ENCODE measurements at regions not wholly inside any gene's neighbourhood (a gene's known extent, or its start where the extent isn't known, plus 50 kb on each side); places are given as distances from the start of the nearest gene placed in this dataset.

GRCh38 chr2:238697193-238698071 is 150.5 kb upstream of the TWIST2 start:
- TF ChIP-seq POLR2AphosphoS5 (IDR thresholded peaks at IDR 0.05) = no peak
- no peak for TF ChIP-seq POLR2A (IDR thresholded peaks at IDR 0.05)

Data from spleen (tissue), 3 donors.